Body of pancreas (tissue), 4 donors: ENCODE measurements at regions not wholly inside any gene's neighbourhood (a gene's known extent, or its start where the extent isn't known, plus 50 kb on each side); places are given as distances from the start of the nearest gene placed in this dataset.

Experiments used
- ATAC-seq: fragments of 150-250 bp; one replicate; pipeline ENCODE4 v1.9.1; 2016
- DNase-seq, 4 donors: peaks; one replicate each; pipeline ENCODE4 v3.0.0-alpha.2; 2019
- H3K27ac ChIP-seq, 4 donors: fragments of 200-600 bp; sonication (generic); 1 replicate in 3 of 4; 2 replicates in 1 of 4; pipeline versions ENCODE4 v1.5.1 to v1.6.1; 2016 to 2019; ENCODE audit warnings: mild to moderate bottlenecking in 1 of 4, mixed read lengths in 1 of 4, moderate library complexity in 1 of 4
- H3K27me3 ChIP-seq, 2 donors: fragments of 200-600 bp; sonication (generic); one replicate each; pipeline ENCODE4 v1.6.0; 2016; ENCODE audit warnings: mild to moderate bottlenecking in 1 of 2
- H3K36me3 ChIP-seq, 2 donors: fragments of 200-600 bp; sonication (generic); replicated peaks in 1 of 2; 2 replicates each; pipeline ENCODE4 v1.5.1; 2016; ENCODE audit warnings: low read depth in 2 of 2; ENCODE audit not compliant: insufficient read depth in 1 of 2
- H3K4me1 ChIP-seq: fragments of 200-600 bp; sonication (generic); one replicate; pipeline ENCODE4 v1.6.0; 2016
- H3K4me3 ChIP-seq, 2 donors: fragments of 200-600 bp; sonication (generic); 1 replicate in 1 of 2; 2 replicates in 1 of 2; pipeline ENCODE4 v1.5.1; 2016 to 2019
- H3K9me3 ChIP-seq, 3 donors: fragments of 200-600 bp; sonication (generic); 1 replicate in 2 of 3; 2 replicates in 1 of 3; pipeline ENCODE4 v1.5.1; 2016
- POLR2A ChIP-seq, 3 donors: fragments of 450-650 bp; IDR thresholded peaks; one replicate each; pipeline ENCODE4 v1.6.1; 2016; ENCODE audit warnings: antibody characterized with exemption in 3 of 3, mild to moderate bottlenecking in 2 of 3
- WGBS, 2 donors: methylation state at CpG; one replicate each; pipeline ENCODE4 v1.1.5; 2017; 5-methylcytosine and 5-hydroxymethylcytosine counted together
- intact Hi-C: fragments of 100-400 bp; cut with DNase I; formaldehyde crosslinking; loops from one replicate; pipeline ENCODE4 v1.15.1; 2023
- TF ChIP-seq, protein P1 (sequence below), 7 experiments: fragments of 450-650 bp in 4 of 7; fragments of 200-600 bp in 3 of 7; sonication (generic) in 3 of 7; IDR thresholded peaks; one replicate each; pipeline ENCODE4 v1.5.1; 2016 to 2019; ENCODE audit warnings: antibody characterized with exemption in 7 of 7

DNA sequence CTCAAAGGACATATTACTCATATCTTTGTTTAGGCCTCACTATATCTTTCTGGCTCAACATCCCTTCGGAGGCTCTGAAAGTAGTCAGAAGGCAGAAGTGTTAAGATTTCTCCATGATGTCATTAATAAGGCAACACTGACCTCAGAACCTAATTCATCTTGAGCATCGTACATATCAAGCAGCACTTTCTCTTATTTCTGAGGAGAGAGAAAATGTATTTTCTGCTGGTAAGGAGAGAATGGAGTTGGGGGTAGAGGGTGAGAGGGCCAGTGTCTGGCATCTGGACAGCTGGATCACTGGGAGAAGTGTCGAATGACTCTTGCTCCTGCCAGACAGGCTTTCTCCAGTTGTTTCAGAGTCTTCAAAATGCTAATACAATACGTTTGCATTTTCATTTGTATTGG is 213.2 kb upstream of the PRICKLE1 start:
- Histone ChIP-seq H3K27me3 (no peaks in the 10 kb centered on the region), H3K9me3 (no peaks in the 10 kb centered on the region), H3K36me3 (no peaks in the 10 kb centered on the region), H3K4me1 (no peaks in the 10 kb centered on the region), H3K27ac (no peak overlapping the region), H3K4me3 (no peak overlapping the region)
- TF ChIP-seq, protein P1, sequence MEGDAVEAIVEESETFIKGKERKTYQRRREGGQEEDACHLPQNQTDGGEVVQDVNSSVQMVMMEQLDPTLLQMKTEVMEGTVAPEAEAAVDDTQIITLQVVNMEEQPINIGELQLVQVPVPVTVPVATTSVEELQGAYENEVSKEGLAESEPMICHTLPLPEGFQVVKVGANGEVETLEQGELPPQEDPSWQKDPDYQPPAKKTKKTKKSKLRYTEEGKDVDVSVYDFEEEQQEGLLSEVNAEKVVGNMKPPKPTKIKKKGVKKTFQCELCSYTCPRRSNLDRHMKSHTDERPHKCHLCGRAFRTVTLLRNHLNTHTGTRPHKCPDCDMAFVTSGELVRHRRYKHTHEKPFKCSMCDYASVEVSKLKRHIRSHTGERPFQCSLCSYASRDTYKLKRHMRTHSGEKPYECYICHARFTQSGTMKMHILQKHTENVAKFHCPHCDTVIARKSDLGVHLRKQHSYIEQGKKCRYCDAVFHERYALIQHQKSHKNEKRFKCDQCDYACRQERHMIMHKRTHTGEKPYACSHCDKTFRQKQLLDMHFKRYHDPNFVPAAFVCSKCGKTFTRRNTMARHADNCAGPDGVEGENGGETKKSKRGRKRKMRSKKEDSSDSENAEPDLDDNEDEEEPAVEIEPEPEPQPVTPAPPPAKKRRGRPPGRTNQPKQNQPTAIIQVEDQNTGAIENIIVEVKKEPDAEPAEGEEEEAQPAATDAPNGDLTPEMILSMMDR (IDR thresholded peaks at IDR 0.05) = no peak
- TF ChIP-seq POLR2A (IDR thresholded peaks at IDR 0.05) = no peak
- ATAC-seq = no peak
- intact Hi-C loops = no loop called here
- no peak for DNase-seq
- 65 to 74% methylated on average over 4 of the region's 4 CpGs for WGBS, 2 donors

DNA sequence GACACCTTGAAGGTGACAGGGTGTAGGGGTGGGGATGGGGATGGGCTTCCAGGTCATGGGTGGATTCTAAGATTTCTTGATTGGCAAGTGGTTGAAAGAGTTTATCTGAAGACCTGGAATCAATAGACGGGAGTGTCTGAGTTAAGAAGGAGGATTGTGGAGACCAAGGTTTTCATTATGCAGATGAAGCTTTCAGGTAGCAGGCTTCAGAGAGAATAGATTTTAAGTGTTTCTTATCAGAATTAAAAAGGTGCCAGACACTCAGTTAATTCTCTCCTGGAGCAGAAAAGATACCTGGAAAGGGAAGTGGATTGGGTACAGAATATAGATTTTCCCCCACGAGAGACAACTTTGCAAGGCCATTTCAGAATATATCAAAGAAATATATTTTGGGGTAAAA is 211.7 kb upstream of the PRICKLE1 start:
- DNase-seq (no peak), ATAC-seq (no peak)
- Histone ChIP-seq H3K36me3 (no peaks in the 10 kb centered on the region), H3K9me3 (no peaks in the 10 kb centered on the region), H3K27ac (no peak overlapping the region), H3K27me3 (no peaks in the 10 kb centered on the region), H3K4me1 (no peaks in the 10 kb centered on the region), H3K4me3 (no peak overlapping the region)
- TF ChIP-seq, protein P1 (IDR thresholded peaks at IDR 0.05) = no peak
- TF ChIP-seq POLR2A (IDR thresholded peaks at IDR 0.05) = no peak
- intact Hi-C loops = no loop called here
- 71 to 72% methylated on average over 2 of the region's 2 CpGs for whole genome bisulfite sequencing, 2 donors

DNA sequence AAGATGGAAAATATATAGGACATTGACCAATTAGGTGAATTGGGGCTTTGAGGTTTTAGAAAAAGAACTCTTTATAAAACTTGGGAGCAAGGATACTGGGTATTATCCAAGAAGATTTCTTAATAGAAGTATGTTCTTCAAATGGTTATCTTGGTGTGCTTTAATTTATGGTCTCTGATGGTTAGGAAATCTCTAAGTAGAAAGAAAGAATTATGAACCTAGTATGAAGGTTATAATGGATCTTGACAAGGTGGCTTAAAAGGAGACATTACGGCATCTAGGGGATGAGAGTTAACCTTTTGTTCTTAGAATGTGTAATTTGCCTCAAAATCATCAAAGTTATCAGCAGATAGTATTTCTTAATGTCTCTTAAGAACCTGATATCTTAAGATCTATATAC is 210.4 kb upstream of the PRICKLE1 start:
- DNase-seq = no peak
- TF ChIP-seq, protein P1 (IDR thresholded peaks at IDR 0.05) = no peak
- no peak for TF ChIP-seq POLR2A (IDR thresholded peaks at IDR 0.05)
- Histone ChIP-seq H3K27me3 (no peaks in the 10 kb centered on the region), H3K9me3 (no peaks in the 10 kb centered on the region), H3K4me3 (no peak overlapping the region), H3K36me3 (no peaks in the 10 kb centered on the region), H3K27ac (no peak overlapping the region), H3K4me1 (no peaks in the 10 kb centered on the region)
- WGBS, 2 donors = 85 to 97% methylated on average over 1 of the region's 1 CpG
- intact Hi-C loops = no loop called here
- ATAC-seq = no peak

- intact Hi-C loops = no loop called here
- no peak for DNase-seq
- 73 to 80% methylated on average over 2 of the region's 2 CpGs for WGBS, 2 donors
- H3K9me3 ChIP-seq = no peaks in the 10 kb centered on the region
- no peaks in the 10 kb centered on the region for H3K27me3 ChIP-seq
- TF ChIP-seq, protein P1 (IDR thresholded peaks at IDR 0.05) = no peak
- no peak for TF ChIP-seq POLR2A (IDR thresholded peaks at IDR 0.05)
- no peak for ATAC-seq
- H3K4me1 ChIP-seq = no peaks in the 10 kb centered on the region
- H3K36me3 ChIP-seq = no peaks in the 10 kb centered on the region
- H3K27ac ChIP-seq = no peak overlapping the region
- H3K4me3 ChIP-seq = no peak overlapping the region
Measured at GRCh38 chr12:42798811-42799438, 209.4 kb upstream of the PRICKLE1 start.

- Histone ChIP-seq H3K9me3 (no peaks in the 10 kb centered on the region), H3K4me1 (peaks cover 4% of the 10 kb centered on the region), H3K36me3 (no peaks in the 10 kb centered on the region), H3K27ac (no peak overlapping the region), H3K4me3 (no peak overlapping the region), H3K27me3 (no peaks in the 10 kb centered on the region)
- intact Hi-C loops = no loop called here
- DNase-seq (no peak), ATAC-seq (no peak)
- no peak for TF ChIP-seq POLR2A (IDR thresholded peaks at IDR 0.05)
- TF ChIP-seq, protein P1 (IDR thresholded peaks at IDR 0.05) = no peak
- 85 to 97% methylated on average over 2 of the region's 2 CpGs for WGBS, 2 donors
Measured at GRCh38 chr12:42794806-42795205, 205.3 kb upstream of the PRICKLE1 start.
